K562 (cell line): ENCODE measurements at regions not wholly inside any gene's neighbourhood (a gene's known extent, or its start where the extent isn't known, plus 50 kb on each side); places are given as distances from the start of the nearest gene placed in this dataset.

Source experiments
- CBX5 ChIP-seq: IDR thresholded peaks from 2 replicates; pipeline ENCODE4 v1.6.1; 2014; ENCODE audit warnings: low read depth, borderline replicate concordance
- CREB5 ChIP-seq: fragments of 250-450 bp; sonication (Bioruptor Pico); IDR thresholded peaks from 2 replicates; pipeline ENCODE4 v1.5.0; 2020; ENCODE audit warnings: mild to moderate bottlenecking
- ZNF184 ChIP-seq: sonication (generic); formaldehyde crosslinking; IDR thresholded peaks from 2 replicates; pipeline ENCODE4 v1.5.0; 2020; ENCODE audit warnings: missing genetic modification reagents
- TF ChIP-seq, protein P1 (sequence below), 3 experiments: IDR thresholded peaks in 2 of 3; conservative IDR thresholded peaks in 1 of 3; 2 replicates each; pipeline ENCODE4 v1.5.1; 2011 to 2012; ENCODE audit warnings: low read length in 3 of 3, mild to moderate bottlenecking in 3 of 3, control low read depth in 2 of 3, improper control_type of control experiment in 1 of 3, inconsistent platforms in 1 of 3, low read depth in 1 of 3, mixed read lengths in 1 of 3, moderate library complexity in 1 of 3; ENCODE audit not compliant: insufficient read depth in 2 of 3

GRCh38 chr6:144574796-144575195 is 289.7 kb downstream of the UTRN start:
- TF ChIP-seq CBX5 (no peak), CREB5 (no peak), ZNF184 (CRISPR knock-in tag) (no peak)
- TF ChIP-seq, protein P1, sequence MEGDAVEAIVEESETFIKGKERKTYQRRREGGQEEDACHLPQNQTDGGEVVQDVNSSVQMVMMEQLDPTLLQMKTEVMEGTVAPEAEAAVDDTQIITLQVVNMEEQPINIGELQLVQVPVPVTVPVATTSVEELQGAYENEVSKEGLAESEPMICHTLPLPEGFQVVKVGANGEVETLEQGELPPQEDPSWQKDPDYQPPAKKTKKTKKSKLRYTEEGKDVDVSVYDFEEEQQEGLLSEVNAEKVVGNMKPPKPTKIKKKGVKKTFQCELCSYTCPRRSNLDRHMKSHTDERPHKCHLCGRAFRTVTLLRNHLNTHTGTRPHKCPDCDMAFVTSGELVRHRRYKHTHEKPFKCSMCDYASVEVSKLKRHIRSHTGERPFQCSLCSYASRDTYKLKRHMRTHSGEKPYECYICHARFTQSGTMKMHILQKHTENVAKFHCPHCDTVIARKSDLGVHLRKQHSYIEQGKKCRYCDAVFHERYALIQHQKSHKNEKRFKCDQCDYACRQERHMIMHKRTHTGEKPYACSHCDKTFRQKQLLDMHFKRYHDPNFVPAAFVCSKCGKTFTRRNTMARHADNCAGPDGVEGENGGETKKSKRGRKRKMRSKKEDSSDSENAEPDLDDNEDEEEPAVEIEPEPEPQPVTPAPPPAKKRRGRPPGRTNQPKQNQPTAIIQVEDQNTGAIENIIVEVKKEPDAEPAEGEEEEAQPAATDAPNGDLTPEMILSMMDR (IDR thresholded peaks at IDR 0.05 in 2 of 3, conservative IDR thresholded peaks at IDR 0.05 in 1 of 3; ENCODE audit: insufficient read depth in 2 of 3, low read depth in 1 of 3, low read length in 3 of 3): no peak
